OCI-LY7 (cell line): ENCODE measurements at regions not wholly inside any gene's neighbourhood (a gene's known extent, or its start where the extent isn't known, plus 50 kb on each side); places are given as distances from the start of the nearest gene placed in this dataset.

Experiments used
- BruUV-seq: library from RNA; stranded (reverse); fragments of 400-500 nt; replicated peaks from 2 replicates; lab custom pipeline; 2021; lab: Mats Ljungman, UMichigan
- CTCF ChIA-PET: fragments of 300-600 bp; sonication (Branson Sonifier 250); formaldehyde crosslinking; loops from one replicate; lab custom pipeline; 2022; ENCODE audit warnings: antibody characterized with exemption; ENCODE audit not compliant: unreplicated experiment; lab: Charles Lee
- POLR2A ChIA-PET: fragments of 300-600 bp; sonication (Branson Sonifier 250); formaldehyde crosslinking; loops from one replicate; lab custom pipeline; 2022; ENCODE audit warnings: antibody characterized with exemption; lab: Charles Lee
- DNase-seq: peaks from one replicate; pipeline ENCODE4 v3.0.0-alpha.2; 2015; ENCODE audit warnings: low spot score
- H2AFZ ChIP-seq: fragments of 200-600 bp; sonication (generic), shearing (Covaris generic); 2 replicates; pipeline ENCODE4 v1.6.1; 2014; ENCODE audit warnings: mild to moderate bottlenecking, antibody characterized with exemption, low read length, moderate library complexity
- H3K27ac ChIP-seq: fragments of 200-600 bp; sonication (generic); 2 replicates; pipeline ENCODE4 v1.5.1; 2014; ENCODE audit warnings: mixed run types, low read depth, mild to moderate bottlenecking, moderate library complexity, low read length, inconsistent platforms; ENCODE audit not compliant: poor library complexity, severe bottlenecking
- H3K36me3 ChIP-seq: fragments of 200-600 bp; sonication (generic); 2 replicates; pipeline ENCODE4 v1.6.1; 2014; ENCODE audit warnings: mild to moderate bottlenecking, antibody characterized with exemption, low read length, moderate library complexity, mixed read lengths; ENCODE audit not compliant: insufficient read depth
- H3K4me1 ChIP-seq: fragments of 200-600 bp; sonication (generic); 2 replicates; pipeline ENCODE4 v1.5.1; 2014; ENCODE audit warnings: mild to moderate bottlenecking, low read length; ENCODE audit not compliant: insufficient read depth, poor library complexity, severe bottlenecking
- H3K4me2 ChIP-seq: fragments of 200-600 bp; sonication (generic); 2 replicates; pipeline ENCODE4 v1.6.1; 2014; ENCODE audit warnings: mild to moderate bottlenecking, low read length
- H3K4me3 ChIP-seq: fragments of 200-600 bp; sonication (generic); 2 replicates; pipeline ENCODE4 v1.5.1; 2014; ENCODE audit warnings: mild to moderate bottlenecking, low read depth, low read length; ENCODE audit not compliant: poor library complexity, severe bottlenecking
- H3K79me2 ChIP-seq: fragments of 200-600 bp; sonication (generic); 2 replicates; pipeline ENCODE4 v1.6.1; 2016; ENCODE audit warnings: low read depth, mild to moderate bottlenecking, low read length, moderate library complexity, mixed read lengths; ENCODE audit not compliant: insufficient read depth
- H3K9me2 ChIP-seq: fragments of 200-600 bp; sonication (generic); 2 replicates; pipeline ENCODE4 v1.6.1; 2016; ENCODE audit warnings: mild to moderate bottlenecking, low read length, mixed read lengths; ENCODE audit not compliant: insufficient read depth
- H3K9me3 ChIP-seq: fragments of 200-600 bp; sonication (generic); 2 replicates; pipeline ENCODE4 v1.6.1; 2014; ENCODE audit warnings: mild to moderate bottlenecking, mixed run types, low read length, mixed read lengths
- H4K20me1 ChIP-seq: fragments of 200-600 bp; sonication (generic); 2 replicates; pipeline ENCODE4 v1.6.1; 2014; ENCODE audit warnings: mild to moderate bottlenecking, antibody characterized with exemption, low read length, moderate library complexity, mixed read lengths; ENCODE audit not compliant: insufficient read depth
- CTCF ChIP-seq: fragments of 200-600 bp; sonication (generic); conservative IDR thresholded peaks from 2 replicates; pipeline ENCODE4 v1.5.1; 2014; ENCODE audit warnings: mild to moderate bottlenecking, antibody characterized with exemption, low read length, moderate library complexity, mixed read lengths
- EZH2phosphoT487 ChIP-seq: fragments of 200-600 bp; sonication (generic); IDR thresholded peaks from 2 replicates; pipeline ENCODE4 v1.6.1; 2018; ENCODE audit warnings: low read depth, borderline replicate concordance, mild to moderate bottlenecking, mixed run types, antibody characterized with exemption, low read length, moderate library complexity, mixed read lengths
- intact Hi-C: fragments of 100-400 bp; cut with micrococcal nuclease; formaldehyde crosslinking; loops from one replicate; pipeline ENCODE4 v1.10.0; 2022; ENCODE audit not compliant: unreplicated experiment

DNA sequence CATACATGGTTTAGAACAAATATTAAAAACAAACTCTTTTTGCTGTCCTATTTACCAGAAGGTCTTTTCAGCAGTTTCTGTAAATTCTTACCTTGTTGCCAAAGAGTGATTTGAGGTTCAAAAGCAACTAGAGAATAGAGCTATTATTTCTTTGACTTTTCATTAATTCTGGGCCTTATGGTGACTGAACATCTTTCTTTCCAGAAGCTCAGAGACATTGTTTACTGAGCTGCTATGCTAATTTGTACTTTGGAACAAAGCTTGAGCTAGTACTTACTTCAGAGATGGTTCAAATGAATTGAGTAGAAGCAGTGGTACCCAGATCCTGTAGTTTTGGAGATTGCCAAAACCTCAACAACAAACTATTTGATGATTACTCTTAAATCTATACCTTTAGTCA lies 331.2 kb downstream of the SPRY2 start:
- ChIA-PET CTCF (no interaction called here), POLR2A (no interaction called here)
- DNase-seq: no peak
- Histone ChIP-seq H3K4me2 (no peak overlapping the region), H3K79me2 (no peaks in the 10 kb centered on the region), H3K4me3 (no peak overlapping the region), H4K20me1 (no peaks in the 10 kb centered on the region), H3K4me1 (no peaks in the 10 kb centered on the region), H3K9me3 (no peaks in the 10 kb centered on the region), H2AFZ (no peak overlapping the region), H3K27ac (no peak overlapping the region), H3K36me3 (no peaks in the 10 kb centered on the region), H3K9me2 (no peaks in the 10 kb centered on the region)
- no TSS peak for BruUV-seq
- intact Hi-C loops: no loop called here
- no peak for TF ChIP-seq EZH2phosphoT487

GRCh38 chr13:80006940-80007339 lies 334.0 kb downstream of the SPRY2 start:
- Histone ChIP-seq H3K4me3 (no peak overlapping the region), H3K9me2 (no peaks in the 10 kb centered on the region), H3K4me1 (no peaks in the 10 kb centered on the region), H3K27ac (no peak overlapping the region), H4K20me1 (no peaks in the 10 kb centered on the region), H3K79me2 (no peaks in the 10 kb centered on the region), H3K4me2 (no peak overlapping the region), H2AFZ (no peak overlapping the region), H3K36me3 (no peaks in the 10 kb centered on the region), H3K9me3 (no peaks in the 10 kb centered on the region)
- no peak for TF ChIP-seq CTCF
- TF ChIP-seq EZH2phosphoT487: no peak
- no TSS peak for BruUV-seq
- DNase-seq: no peak
- intact Hi-C loops: no loop called here
- ChIA-PET POLR2A (no interaction called here), CTCF (no interaction called here)

- intact Hi-C loops: no loop called here
- no peaks in the 10 kb centered on the region for H4K20me1 ChIP-seq
- no peak overlapping the region for H2AFZ ChIP-seq
- no peaks in the 10 kb centered on the region for H3K4me1 ChIP-seq
- H3K27ac ChIP-seq: no peak overlapping the region
- H3K79me2 ChIP-seq: no peaks in the 10 kb centered on the region
- no TSS peak for BruUV-seq
- CTCF ChIA-PET: no interaction called here
- POLR2A ChIA-PET: no interaction called here
- H3K4me2 ChIP-seq: no peak overlapping the region
- no peak overlapping the region for H3K4me3 ChIP-seq
- H3K36me3 ChIP-seq: no peaks in the 10 kb centered on the region
- H3K9me3 ChIP-seq: no peaks in the 10 kb centered on the region
- no peaks in the 10 kb centered on the region for H3K9me2 ChIP-seq
- no peak for DNase-seq
- TF ChIP-seq EZH2phosphoT487 (no peak), CTCF (no peak)
Observed at GRCh38 chr13:80001510-80001842, 339.4 kb downstream of the SPRY2 start.
